SH-SY5Y (cell line): ENCODE measurements at regions not wholly inside any gene's neighbourhood (a gene's known extent, or its start where the extent isn't known, plus 50 kb on each side); places are given as distances from the start of the nearest gene placed in this dataset.

Experiments used
- GATA2 ChIP-seq: IDR thresholded peaks from 2 replicates; pipeline ENCODE4 v1.6.1; 2011; ENCODE audit warnings: mild to moderate bottlenecking, low read depth, low read length
- GATA3 ChIP-seq: IDR thresholded peaks from 2 replicates; pipeline ENCODE4 v1.6.1; 2011; ENCODE audit warnings: low read depth, mild to moderate bottlenecking, low read length, moderate library complexity

DNA sequence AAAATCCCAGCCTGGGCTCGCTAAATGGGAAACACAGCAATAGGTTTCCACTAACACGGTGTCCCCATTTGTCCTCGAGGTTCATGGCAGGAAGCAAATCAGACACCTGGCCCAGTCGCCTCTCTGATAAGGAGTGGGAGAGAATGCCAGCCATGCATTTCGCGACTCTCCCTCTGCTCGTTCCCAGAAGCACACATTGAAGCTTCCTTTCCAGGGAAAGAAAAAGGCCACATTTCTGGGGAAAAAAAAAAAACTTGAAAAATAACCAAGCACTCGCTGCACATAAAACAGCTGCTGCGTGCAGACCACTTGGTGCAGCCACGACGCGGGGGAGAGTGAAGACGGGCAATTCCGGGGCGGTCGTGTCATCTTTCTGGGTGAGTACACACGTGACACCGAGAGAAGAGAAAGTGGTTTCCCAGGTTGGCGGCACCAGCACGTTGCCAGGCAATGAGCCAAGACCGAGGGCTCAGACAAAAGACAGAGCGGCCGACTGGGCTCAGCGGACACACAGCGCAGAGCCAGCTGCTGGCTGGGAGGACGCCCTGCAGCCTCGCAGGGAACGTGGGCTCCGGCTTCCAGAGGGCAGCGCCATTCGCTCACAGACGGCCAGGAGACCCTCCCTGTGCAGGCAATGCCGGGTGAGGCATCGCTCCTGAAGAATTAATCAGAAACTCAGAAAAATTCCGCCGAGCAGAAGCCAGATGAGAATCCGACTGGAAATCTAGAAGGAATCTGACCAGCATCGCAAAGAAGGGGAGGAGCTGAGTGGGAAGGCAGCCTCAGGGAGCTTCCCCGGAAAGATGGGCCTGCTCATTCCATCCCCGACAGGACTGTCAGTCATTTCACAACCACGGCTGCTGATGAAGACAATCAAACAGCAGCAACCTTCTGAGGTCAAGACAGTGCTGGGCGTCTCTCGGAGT, 83.2 kb upstream of the IRS2 start:
- TF ChIP-seq GATA2, result no peak
- TF ChIP-seq GATA3, result no peak

DNA sequence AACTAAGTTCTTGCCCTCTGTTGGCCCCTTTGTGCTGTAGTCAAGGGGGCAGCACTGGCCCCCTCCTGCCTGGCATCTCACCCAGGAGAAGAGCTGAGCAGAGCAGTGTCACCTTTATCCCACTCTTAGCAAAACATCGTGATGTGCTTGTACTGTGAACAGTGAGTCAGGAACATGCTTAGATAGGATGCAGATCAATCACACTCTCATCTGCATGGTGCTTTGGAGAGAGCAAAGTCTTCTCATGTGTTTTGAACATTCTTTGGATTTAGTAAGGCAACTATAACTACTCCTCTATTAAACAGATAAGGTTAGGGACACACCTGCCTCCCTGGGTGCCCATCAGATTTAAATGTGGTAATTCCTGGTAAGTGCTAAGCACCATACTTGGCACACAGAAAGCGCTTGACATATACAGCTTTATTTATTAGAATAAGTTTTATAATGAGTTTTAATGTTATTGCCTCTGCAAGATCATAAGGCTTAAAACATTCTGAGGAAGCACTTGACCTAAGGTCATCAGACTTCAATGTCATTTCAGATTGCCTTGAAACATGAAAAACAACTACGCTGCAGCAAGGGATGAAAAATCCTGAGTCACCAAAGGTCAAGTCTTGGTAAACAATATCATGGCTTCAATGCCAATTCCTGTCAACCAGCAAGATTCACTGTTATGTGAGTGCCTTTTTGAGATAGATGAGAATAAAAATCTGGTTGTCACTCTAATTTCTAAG, 82.4 kb upstream of the IRS2 start:
- TF ChIP-seq GATA3, result no peak
- TF ChIP-seq GATA2, result no peak

DNA sequence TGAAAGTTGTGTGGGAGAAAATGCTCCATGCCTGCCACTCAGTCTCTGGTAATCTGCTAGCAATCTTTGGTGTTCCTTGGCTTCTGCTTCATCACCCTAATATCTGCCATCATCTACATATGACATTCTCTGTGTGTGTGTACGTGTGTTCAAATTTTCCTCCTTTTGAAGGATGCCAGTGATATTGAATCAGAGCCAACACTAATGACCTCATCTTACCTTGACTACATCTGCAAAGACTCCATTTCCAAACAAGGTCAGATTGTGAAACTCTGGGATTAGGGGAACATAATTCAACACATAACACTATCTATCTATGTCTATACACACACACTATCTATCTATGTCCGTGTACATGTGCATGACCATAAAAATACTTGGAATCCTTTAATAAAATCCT, 81.4 kb upstream of the IRS2 start:
- no peak for TF ChIP-seq GATA3
- TF ChIP-seq GATA2, result no peak

DNA sequence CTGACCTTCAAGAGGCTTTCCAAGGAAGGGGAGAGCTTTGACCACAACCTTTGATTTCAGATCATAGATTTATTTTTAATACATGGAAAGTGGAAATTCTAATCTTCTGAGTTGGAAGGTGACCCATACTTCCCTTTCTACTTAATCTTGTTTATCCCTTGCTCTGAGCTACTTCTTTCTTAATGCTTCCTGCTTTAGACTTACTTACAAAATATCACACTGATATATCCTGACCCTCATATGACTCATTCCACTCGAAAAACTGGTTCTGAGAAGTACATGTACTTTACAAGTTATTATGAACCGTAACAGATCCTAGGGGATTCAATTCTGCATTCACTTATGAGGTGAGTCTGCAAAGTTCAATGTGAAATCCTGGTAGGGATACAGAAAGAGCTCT, 76.2 kb upstream of the IRS2 start:
- TF ChIP-seq GATA2, result no peak

DNA sequence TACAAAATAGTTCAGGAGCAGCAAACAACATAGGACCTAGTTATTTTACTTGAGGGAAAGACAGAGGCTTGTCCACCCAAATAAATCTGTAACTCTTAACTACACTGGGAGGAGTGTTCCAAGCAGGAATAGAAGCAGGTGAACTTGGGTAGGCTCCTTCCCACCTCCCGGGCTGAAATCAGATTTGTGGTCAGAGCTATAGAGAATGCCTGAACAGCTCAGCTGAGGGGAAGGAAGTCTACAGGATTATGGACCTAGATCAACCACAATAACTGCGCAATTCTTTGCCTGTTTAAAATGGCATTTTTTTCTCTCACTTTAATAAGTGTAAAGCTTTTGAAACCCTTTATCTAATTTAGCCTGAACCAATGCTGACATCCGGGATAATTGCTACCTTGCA, 73.5 kb upstream of the IRS2 start:
- TF ChIP-seq GATA2 (no peak), GATA3 (no peak)

DNA sequence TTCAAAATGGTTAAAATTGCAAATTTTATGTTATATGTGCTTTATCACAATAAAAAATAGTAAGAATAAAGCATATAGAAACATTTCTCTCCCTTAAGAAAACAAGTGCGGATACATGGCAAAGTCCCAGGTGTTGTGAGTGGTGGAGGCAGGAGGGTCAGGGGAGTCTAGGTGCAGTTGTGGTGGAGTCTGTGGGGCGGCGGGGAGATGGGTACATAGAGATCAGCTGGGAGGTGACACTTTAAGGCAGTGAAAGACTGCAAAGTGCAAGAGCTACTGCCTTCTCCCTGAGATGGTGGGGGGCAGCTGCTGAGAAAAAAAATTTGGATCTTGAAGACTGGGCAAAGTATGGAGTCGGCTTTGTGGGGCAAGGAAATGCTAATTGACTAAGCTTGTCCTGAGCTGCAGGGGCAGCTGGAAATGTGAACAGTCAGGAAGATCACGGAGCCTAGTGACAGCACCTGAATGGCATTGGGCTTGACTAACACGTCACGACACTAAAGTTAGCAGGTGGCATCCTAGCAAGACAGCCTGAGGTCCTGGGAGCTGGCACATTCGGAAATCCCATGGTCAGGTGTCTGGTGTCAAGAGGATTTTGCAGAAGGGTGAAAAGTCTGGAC, 72.9 kb upstream of the IRS2 start:
- TF ChIP-seq GATA3 (no peak), GATA2 (no peak)

DNA sequence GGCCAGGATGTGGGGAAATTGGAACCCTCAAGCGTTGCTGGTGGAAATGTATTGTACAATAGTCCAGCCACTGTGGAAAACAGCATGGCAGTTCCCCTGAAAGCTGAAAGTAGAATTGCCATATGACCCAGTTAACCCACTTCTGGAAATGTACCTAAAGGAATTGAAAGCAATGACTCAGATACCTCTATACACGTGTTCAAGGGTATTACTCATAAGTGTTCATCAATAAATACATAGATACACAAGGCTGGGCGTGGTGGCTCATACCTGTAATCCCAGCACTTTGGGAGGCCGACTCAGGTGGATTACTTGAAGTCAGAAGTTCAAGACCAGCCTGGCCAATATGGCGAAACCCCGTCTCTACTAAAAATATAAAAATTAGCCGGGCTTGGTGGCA, 71.9 kb upstream of the IRS2 start:
- TF ChIP-seq GATA2 (no peak), GATA3 (no peak)

DNA sequence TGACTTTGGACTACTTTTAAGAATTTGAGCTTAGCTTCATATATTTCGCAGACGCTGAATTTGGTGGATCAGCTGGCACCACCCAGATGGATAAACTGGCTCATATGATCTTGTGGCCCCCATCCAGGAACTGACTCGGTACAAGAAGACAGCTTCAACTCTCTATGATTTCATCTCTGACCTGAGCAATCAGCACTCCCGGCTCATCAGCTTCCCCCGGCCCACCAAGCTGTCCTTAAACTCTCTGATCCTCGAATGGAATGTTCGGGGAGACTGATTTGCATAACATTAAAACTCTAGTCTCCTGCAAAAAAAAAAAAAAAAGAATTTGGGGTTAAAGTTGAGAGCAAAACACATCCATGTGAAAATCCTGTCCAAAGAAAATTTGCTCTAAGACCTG, 71.4 kb upstream of the IRS2 start:
- TF ChIP-seq GATA2 (no peak), GATA3 (no peak)

DNA sequence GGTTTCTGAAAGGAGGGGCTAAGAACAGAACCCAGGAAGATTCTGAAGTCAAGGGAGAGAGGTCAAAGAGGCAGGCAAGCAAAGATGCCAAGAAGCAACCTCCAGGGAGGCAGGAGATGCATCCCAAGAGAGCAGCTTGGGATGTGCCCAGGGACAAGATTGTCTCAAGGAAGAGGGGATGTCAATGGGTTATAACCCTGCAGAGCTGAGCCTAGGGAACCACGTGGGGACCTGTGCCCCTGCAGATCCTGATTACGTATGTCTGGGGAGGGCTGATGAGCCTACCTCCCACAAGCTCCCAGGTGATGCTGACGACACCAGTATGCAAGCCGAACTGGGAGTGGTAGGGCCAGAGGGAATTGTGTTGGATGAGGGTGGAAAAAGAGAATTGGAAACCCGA, 70.9 kb upstream of the IRS2 start:
- TF ChIP-seq GATA2, result no peak
- TF ChIP-seq GATA3, result no peak

DNA sequence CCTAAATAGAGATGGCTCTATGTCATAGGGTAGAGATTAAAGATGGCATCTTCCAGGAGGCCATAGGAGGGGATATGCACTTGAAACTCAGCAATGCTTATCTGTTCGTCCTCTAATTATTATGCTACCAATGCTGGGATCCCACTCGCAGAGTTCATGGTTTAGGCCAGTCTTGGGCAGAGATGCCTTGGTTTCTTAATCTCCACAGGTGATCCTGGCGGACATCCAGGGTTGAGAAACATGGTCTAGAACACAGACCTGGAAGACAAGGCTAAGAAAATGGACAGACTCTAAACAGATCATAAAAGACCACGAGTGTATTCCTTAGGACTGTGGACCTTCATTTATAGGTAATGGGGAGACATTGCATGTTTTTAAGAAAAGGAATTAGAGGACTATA, 70.0 kb upstream of the IRS2 start:
- TF ChIP-seq GATA3 (no peak), GATA2 (no peak)

DNA sequence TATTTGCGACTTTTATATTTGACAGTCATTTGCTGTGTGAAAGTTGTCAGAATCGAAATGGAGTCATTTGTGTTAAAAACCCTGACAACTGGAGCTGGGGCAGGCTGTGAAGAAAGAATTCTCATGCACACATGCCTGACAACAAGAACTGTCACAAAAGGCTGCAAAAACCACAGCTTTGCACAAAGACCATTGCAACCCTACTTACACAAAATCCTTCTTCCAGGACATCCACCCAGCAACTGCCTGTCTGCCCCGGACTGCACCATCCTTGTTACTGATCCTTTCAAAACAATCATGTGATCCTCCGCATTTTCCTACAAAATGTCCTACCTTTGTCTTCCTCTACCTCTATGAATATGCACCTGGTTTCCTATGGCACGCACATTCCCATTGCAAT, 66.8 kb upstream of the IRS2 start:
- TF ChIP-seq GATA3 (no peak), GATA2 (no peak)

DNA sequence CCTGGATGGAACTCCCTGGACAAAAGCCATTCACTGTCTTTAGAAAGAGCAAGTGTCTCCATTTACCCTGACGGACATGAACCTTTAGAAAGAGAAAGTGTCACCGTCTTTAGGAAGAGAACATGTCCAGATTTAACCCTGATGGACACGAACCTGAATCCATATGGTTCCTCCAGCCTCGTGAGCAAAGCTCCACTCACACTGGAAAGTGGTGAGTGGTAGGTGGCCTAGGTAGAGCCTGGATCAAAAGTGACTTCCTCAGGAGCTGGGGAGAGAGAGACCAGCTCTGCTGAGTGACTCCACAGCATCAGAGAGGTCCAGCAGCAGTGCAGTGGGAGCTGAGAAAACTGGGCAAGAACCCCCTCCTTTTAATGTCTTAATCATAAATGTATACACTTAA, 59.8 kb upstream of the IRS2 start:
- TF ChIP-seq GATA3 (no peak), GATA2 (no peak)

DNA sequence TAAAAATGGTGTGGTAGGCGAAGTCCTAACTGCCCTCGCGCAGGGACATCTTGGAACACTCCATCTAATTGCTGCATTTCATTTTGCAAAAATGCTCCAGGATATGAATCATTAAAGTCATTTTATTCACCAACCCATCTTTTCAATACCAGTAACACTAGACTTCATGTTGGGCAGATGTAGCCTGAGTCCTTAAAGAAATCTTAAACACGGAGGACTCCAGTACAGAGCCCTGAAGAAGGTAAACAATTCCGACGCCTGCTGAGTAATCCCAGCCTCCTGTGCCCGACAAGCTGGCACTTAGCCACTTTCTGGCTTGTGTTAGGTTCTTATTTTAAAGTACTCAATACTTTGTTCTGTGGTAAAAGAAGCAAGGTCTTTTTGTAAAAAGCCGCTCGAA, 58.0 kb upstream of the IRS2 start:
- TF ChIP-seq GATA3, result no peak
- no peak for TF ChIP-seq GATA2

DNA sequence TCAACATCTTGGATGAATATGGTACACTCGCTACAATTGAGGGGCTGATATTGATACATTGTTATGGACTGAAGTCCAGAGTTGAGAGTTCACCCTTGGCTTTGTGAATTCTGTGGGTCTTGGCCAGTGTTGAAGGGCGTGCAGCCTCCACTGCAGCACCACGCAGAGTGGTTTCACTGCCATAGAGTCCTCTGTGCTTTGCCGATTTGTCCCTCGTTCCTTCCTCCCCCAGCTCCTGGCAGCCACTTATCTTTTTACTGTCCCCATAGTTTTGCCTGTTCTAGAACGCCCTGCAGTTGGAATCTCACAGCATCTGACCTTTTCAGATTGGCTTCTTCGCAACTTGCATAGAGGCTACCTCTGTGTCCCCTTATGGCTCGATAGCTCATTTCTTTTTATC, 57.3 kb upstream of the IRS2 start:
- no peak for TF ChIP-seq GATA2
- TF ChIP-seq GATA3, result no peak

DNA sequence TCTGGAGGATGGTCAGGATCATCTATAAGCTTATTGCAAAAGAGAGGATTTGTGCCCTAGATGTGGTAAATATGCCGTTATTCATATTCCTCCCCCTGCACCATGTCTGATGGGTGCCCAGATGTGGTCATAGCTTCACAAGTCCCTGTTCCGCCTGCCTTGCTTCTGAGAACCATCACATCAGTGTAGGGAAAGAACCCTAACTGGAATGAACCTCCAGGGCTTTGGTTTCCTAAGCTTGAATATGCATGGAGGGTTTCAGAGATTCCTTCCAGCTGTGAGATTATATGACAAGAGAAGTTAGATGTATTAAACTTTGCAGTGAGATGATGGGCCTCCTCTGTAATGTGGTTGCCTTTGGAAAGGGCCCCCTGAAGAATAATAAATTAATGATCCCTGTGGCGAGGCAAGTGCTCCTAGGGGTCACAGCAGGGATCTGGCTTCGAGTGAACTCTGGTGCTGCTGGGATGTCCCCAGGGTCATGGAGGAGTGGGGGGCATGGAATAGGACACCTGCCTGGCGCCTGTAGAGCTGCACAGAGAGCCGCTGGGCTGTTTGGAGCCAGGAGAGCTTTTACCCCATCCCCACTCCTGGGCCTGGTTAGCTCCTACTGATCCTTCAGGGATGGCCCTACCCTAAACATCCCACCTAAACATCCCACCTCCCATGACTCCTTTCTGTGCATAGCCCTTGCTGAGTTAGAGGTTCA, 56.0 kb upstream of the IRS2 start:
- TF ChIP-seq GATA3 (no peak), GATA2 (no peak)
